SK-N-MC (cell line): ENCODE measurements at regions not wholly inside any gene's neighbourhood (a gene's known extent, or its start where the extent isn't known, plus 50 kb on each side); places are given as distances from the start of the nearest gene placed in this dataset.

Experiments
- EZH2 ChIP-seq: fragments of 200-600 bp; sonication (generic); IDR thresholded peaks from one replicate; pipeline ENCODE4 v1.6.1; 2017; ENCODE audit warnings: antibody characterized with exemption
- POLR2AphosphoS5 ChIP-seq: IDR thresholded peaks from 2 replicates; pipeline ENCODE4 v1.6.1; 2012; ENCODE audit warnings: mild to moderate bottlenecking, low read depth, low read length, borderline replicate concordance

GRCh38 chr6:168238159-168238909 is 81.2 kb downstream of the DACT2 start:
- TF ChIP-seq POLR2AphosphoS5 (no peak), EZH2 (no peak)
